ENCODE measurements at regions not wholly inside any gene's neighbourhood (a gene's known extent, or its start where the extent isn't known, plus 50 kb on each side); places are given as distances from the start of the nearest gene placed in this dataset. TPM values are rescaled to one million over a fixed set of nuclear protein-coding genes. Genes with fewer than 3 reads are reported as not detected.

Small RNAs in the stretch of these regions (small RNA-seq; reads per million reads assigned to genes)
- not detected for gene AL161669.2
